Upper lobe of left lung (tissue), 4 donors: ENCODE measurements at regions not wholly inside any gene's neighbourhood (a gene's known extent, or its start where the extent isn't known, plus 50 kb on each side); places are given as distances from the start of the nearest gene placed in this dataset.

Experiments used
- CTCF ChIP-seq, 6 experiments: fragments of 450-650 bp in 4 of 6; fragments of 200-600 bp in 2 of 6; sonication (generic) in 2 of 6; IDR thresholded peaks; one replicate each; pipeline ENCODE4 v1.5.1; 2016 to 2019; ENCODE audit warnings: antibody characterized with exemption in 6 of 6
- EP300 ChIP-seq, 4 donors: sonication (generic); formaldehyde crosslinking; IDR thresholded peaks; one replicate each; pipeline ENCODE4 v1.5.1; 2017; ENCODE audit warnings: antibody characterized with exemption in 4 of 4, control low read depth in 2 of 4
- POLR2AphosphoS5 ChIP-seq, 2 donors: sonication (generic); formaldehyde crosslinking; IDR thresholded peaks; one replicate each; pipeline ENCODE4 v1.5.1; 2017; ENCODE audit warnings: antibody characterized with exemption in 2 of 2

DNA sequence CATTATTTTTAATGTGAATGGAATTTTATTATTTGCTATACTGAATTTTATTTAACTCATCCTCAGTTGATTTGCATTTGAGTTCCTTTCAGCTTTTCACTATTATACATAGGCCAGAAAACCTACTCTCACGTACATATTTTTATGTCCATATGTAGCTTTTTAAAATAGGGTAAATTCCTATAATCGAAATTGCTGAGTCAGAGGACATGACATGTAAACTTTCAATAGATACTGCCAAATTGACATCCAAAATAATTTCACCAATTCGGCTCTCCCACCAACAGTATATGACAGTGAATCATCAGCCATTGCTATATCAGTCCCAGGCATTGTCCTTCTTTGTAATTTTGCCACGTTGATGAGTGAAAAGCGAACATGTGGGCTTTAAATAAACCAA is 222.5 kb downstream of the SQOR start:
- TF ChIP-seq CTCF (IDR thresholded peaks at IDR 0.05) (no peak), EP300 (IDR thresholded peaks at IDR 0.05) (no peak), POLR2AphosphoS5 (IDR thresholded peaks at IDR 0.05) (no peak)
